Fibroblast of lung (primary cell): ENCODE measurements at regions not wholly inside any gene's neighbourhood (a gene's known extent, or its start where the extent isn't known, plus 50 kb on each side); places are given as distances from the start of the nearest gene placed in this dataset.
A peak's percentile ranks its signal among the peaks of the same experiment; 100 is the strongest.
"Not testable (repeated sequence)": the region's sequence is repeated elsewhere in the genome, so short reads cannot be mapped to it uniquely, and the experiment has no call there.

Source experiments
- DNase-seq, 2 donors: peaks; one replicate each; pipeline versions ENCODE4 v3.0.0 to v3.0.0-alpha.2; 2010; ENCODE audit warnings: low read depth in 2 of 2
- H2AFZ ChIP-seq: 2 replicates; pipeline ENCODE4 v1.5.1; 2012; ENCODE audit warnings: low read length, control low read depth, inconsistent platforms
- H3K27ac ChIP-seq: 2 replicates; pipeline ENCODE4 v1.5.1; 2011; ENCODE audit warnings: low read length, control low read depth; ENCODE audit not compliant: insufficient read depth
- H3K27me3 ChIP-seq: 2 replicates; pipeline ENCODE4 v1.5.1; 2011; ENCODE audit warnings: mild to moderate bottlenecking, low read length; ENCODE audit not compliant: control insufficient read depth, insufficient read depth
- H3K36me3 ChIP-seq: 2 replicates; pipeline ENCODE4 v1.5.1; 2011; ENCODE audit warnings: low read length; ENCODE audit not compliant: control insufficient read depth, insufficient read depth
- H3K4me1 ChIP-seq: 2 replicates; pipeline ENCODE4 v1.5.1; 2011; ENCODE audit warnings: low read length; ENCODE audit not compliant: control insufficient read depth, insufficient read depth; ENCODE audit errors: extremely low read depth
- H3K4me2 ChIP-seq: 2 replicates; pipeline ENCODE4 v1.5.1; 2011; ENCODE audit warnings: low read length, control low read depth; ENCODE audit not compliant: insufficient read depth; ENCODE audit errors: extremely low read depth
- H3K4me3 ChIP-seq, 4 experiments: fragments of 200-600 bp in 1 of 4; sonication (generic) in 1 of 4; replicated peaks in 1 of 4; 2 replicates each; pipeline ENCODE4 v1.5.1; 2011 to 2016; ENCODE audit warnings: low read length in 4 of 4, low read depth in 3 of 4, mild to moderate bottlenecking in 3 of 4, control low read depth in 2 of 4, inconsistent platforms in 1 of 4, mixed read lengths in 1 of 4; ENCODE audit not compliant: insufficient read depth in 1 of 4; ENCODE audit errors: control extremely low read depth in 1 of 4
- H3K79me2 ChIP-seq: 2 replicates; pipeline ENCODE4 v1.5.1; 2012; ENCODE audit warnings: mild to moderate bottlenecking, low read length, inconsistent platforms; ENCODE audit not compliant: control insufficient read depth, insufficient read depth
- H3K9ac ChIP-seq: 2 replicates; pipeline ENCODE4 v1.5.1; 2011; ENCODE audit warnings: mild to moderate bottlenecking, low read length, control low read depth; ENCODE audit not compliant: insufficient read depth
- H3K9me3 ChIP-seq: 2 replicates; pipeline ENCODE4 v1.5.1; 2012; ENCODE audit warnings: low read depth, low read length; ENCODE audit not compliant: control insufficient read depth, insufficient read depth
- H4K20me1 ChIP-seq: 2 replicates; pipeline ENCODE4 v1.5.1; 2011; ENCODE audit warnings: low read length; ENCODE audit not compliant: control insufficient read depth, insufficient read depth; ENCODE audit errors: extremely low read depth
- CTCF ChIP-seq, 2 donors: IDR thresholded peaks in 1 of 2; conservative IDR thresholded peaks in 1 of 2; 1 replicate in 1 of 2; 2 replicates in 1 of 2; pipeline ENCODE4 v1.5.1; 2011 to 2012; ENCODE audit warnings: low read length in 2 of 2, control low read depth in 1 of 2, inconsistent platforms in 1 of 2, low read depth in 1 of 2, mild to moderate bottlenecking in 1 of 2
- EZH2 ChIP-seq: IDR thresholded peaks from 2 replicates; pipeline ENCODE4 v1.5.1; 2012; ENCODE audit warnings: low read length, control low read depth, mild to moderate bottlenecking; ENCODE audit errors: missing control alignments

- no peak for DNase-seq
- Histone ChIP-seq H3K4me1 (no peaks in the 10 kb centered on the region), H3K27ac (no peak overlapping the region), H3K36me3 (no peaks in the 10 kb centered on the region), H3K27me3 (no peaks in the 10 kb centered on the region), H3K79me2 (no peaks in the 10 kb centered on the region), H3K4me2 (no peak overlapping the region), H3K4me3 (no peak overlapping the region), H4K20me1 (no peaks in the 10 kb centered on the region), H2AFZ (no peak overlapping the region), H3K9me3 (no peaks in the 10 kb centered on the region), H3K9ac (no peak overlapping the region)
- TF ChIP-seq EZH2: no peak
- TF ChIP-seq CTCF (conservative IDR thresholded peaks at IDR 0.05 in 1 of 2, IDR thresholded peaks at IDR 0.05 in 1 of 2; ENCODE audit: low read depth in 1 of 2, low read length in 2 of 2): no peak
These were observed 99.4 kb upstream of the RBMS1 start for GRCh38 chr2:160592993-160593392.

GRCh38 chr2:160596441-160596840 is 102.8 kb upstream of the RBMS1 start:
- no peak overlapping the region for H3K4me2 ChIP-seq
- no peak overlapping the region for H3K9ac ChIP-seq
- H3K27me3 ChIP-seq: no peaks in the 10 kb centered on the region
- H3K79me2 ChIP-seq: no peaks in the 10 kb centered on the region
- no peaks in the 10 kb centered on the region for H3K9me3 ChIP-seq
- no peaks in the 10 kb centered on the region for H3K4me1 ChIP-seq
- H3K4me3 ChIP-seq: no peak overlapping the region
- no peak overlapping the region for H3K27ac ChIP-seq
- no peak overlapping the region for H2AFZ ChIP-seq
- peak; percentile 41 to 66 for DNase-seq
- TF ChIP-seq EZH2 (no peak), CTCF (conservative IDR thresholded peaks at IDR 0.05 in 1 of 2, IDR thresholded peaks at IDR 0.05 in 1 of 2; ENCODE audit: low read depth in 1 of 2, low read length in 2 of 2) (no peak)
- H3K36me3 ChIP-seq: no peaks in the 10 kb centered on the region
- H4K20me1 ChIP-seq: no peaks in the 10 kb centered on the region

GRCh38 chr2:160600437-160600836 is 106.8 kb upstream of the RBMS1 start:
- H3K4me2 ChIP-seq, H2AFZ ChIP-seq, H4K20me1 ChIP-seq, H3K36me3 ChIP-seq, H3K9me3 ChIP-seq, H3K27me3 ChIP-seq, H3K79me2 ChIP-seq, H3K4me3 ChIP-seq, H3K4me1 ChIP-seq, H3K9ac ChIP-seq, DNase-seq, H3K27ac ChIP-seq: not testable (repeated sequence)

GRCh38 chr2:160602073-160602472 is 108.5 kb upstream of the RBMS1 start:
- Histone ChIP-seq H2AFZ (no peak overlapping the region), H3K79me2 (no peaks in the 10 kb centered on the region), H3K4me2 (no peak overlapping the region), H4K20me1 (no peaks in the 10 kb centered on the region), H3K27me3 (no peaks in the 10 kb centered on the region), H3K4me3 (no peak overlapping the region), H3K9me3 (no peaks in the 10 kb centered on the region), H3K9ac (no peak overlapping the region), H3K36me3 (no peaks in the 10 kb centered on the region), H3K4me1 (no peaks in the 10 kb centered on the region), H3K27ac (no peak overlapping the region)
- TF ChIP-seq EZH2 (no peak), CTCF (conservative IDR thresholded peaks at IDR 0.05 in 1 of 2, IDR thresholded peaks at IDR 0.05 in 1 of 2; ENCODE audit: low read depth in 1 of 2, low read length in 2 of 2) (no peak)
- DNase-seq: no peak
